Stimulated activated memory B cell treated with anti-CD40 and anti-IgM and Interleukin-4, amounts not matched to agents 10 μg/mL and 1 μg/mL and 100 μg/mL, for 72 hours (primary cell): ENCODE measurements at regions not wholly inside any gene's neighbourhood (a gene's known extent, or its start where the extent isn't known, plus 50 kb on each side); places are given as distances from the start of the nearest gene placed in this dataset.
"Not testable (repeated sequence)": the region's sequence is repeated elsewhere in the genome, so short reads cannot be mapped to it uniquely, and the experiment has no call there.

ENCODE experiments used
- ATAC-seq: fragments of 150-1000 bp; cut with Tn5 transposase; 2 replicates; pipeline ENCODE4 v1.10.0; 2021
- H3K27ac Mint-ChIP-seq: one replicate; pipeline ENCODE4 v1.8.0; 2022; ENCODE audit warnings: mild to moderate bottlenecking, mixed read lengths
- H3K27me3 Mint-ChIP-seq: one replicate; pipeline ENCODE4 v1.8.0; 2022; ENCODE audit warnings: mixed read lengths
- H3K36me3 Mint-ChIP-seq: one replicate; pipeline ENCODE4 v1.8.0; 2022; ENCODE audit warnings: mixed read lengths
- H3K4me1 Mint-ChIP-seq: one replicate; pipeline ENCODE4 v1.8.0; 2022; ENCODE audit warnings: mixed read lengths
- H3K4me3 Mint-ChIP-seq: one replicate; pipeline ENCODE4 v1.8.0; 2022; ENCODE audit warnings: mild to moderate bottlenecking, moderate library complexity, mixed read lengths
- H3K9me3 Mint-ChIP-seq: one replicate; pipeline ENCODE4 v1.8.0; 2022; ENCODE audit warnings: mixed read lengths

DNA sequence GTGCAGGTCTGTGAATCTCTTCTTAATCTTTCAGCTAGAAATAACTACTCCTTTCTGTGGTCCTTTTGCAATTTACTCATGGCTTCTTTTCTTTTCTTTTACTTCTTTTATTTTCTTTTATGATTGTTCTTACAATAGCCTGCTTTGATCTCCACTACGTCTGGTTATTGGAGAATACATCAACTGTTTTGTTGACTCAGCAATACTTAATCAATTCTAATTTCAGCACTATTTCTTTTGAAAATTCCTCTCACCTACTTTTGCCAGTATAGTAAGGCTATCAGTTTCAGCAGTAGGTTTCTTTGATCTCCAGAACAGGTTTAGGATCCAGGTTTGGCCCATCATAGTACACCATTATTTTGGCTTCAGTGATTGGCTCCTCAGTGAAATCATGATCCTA is 111.8 kb upstream of the DPP10 start:
- H3K9me3 Mint-ChIP-seq: no peaks in the 10 kb centered on the region
- H3K4me1 Mint-ChIP-seq: no peaks in the 10 kb centered on the region
- H3K27me3 Mint-ChIP-seq: peaks cover 28% of the 10 kb centered on the region
- no peak overlapping the region for H3K4me3 Mint-ChIP-seq
- ATAC-seq: no peak
- no peaks in the 10 kb centered on the region for H3K36me3 Mint-ChIP-seq
- H3K27ac Mint-ChIP-seq: no peak overlapping the region

DNA sequence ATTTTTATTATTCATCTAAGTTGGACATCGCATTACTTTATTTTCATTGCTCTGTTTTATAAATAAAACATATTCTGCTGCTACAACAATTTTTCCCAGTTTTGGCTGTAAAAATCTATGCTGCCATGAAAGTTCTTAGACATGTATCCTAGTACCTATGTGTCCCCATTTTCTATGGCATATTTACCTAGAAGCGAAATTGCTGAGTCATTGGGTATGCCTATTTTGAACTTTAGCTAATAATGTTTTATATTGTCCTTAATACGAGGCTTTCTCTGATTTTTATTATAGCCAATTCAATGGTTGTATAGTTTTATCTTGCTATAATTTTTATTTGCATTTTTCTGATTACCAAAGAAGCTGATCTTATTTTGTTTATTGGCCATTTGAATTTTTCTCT is 110.5 kb upstream of the DPP10 start:
- no peaks in the 10 kb centered on the region for H3K36me3 Mint-ChIP-seq
- H3K4me1 Mint-ChIP-seq: no peaks in the 10 kb centered on the region

DNA sequence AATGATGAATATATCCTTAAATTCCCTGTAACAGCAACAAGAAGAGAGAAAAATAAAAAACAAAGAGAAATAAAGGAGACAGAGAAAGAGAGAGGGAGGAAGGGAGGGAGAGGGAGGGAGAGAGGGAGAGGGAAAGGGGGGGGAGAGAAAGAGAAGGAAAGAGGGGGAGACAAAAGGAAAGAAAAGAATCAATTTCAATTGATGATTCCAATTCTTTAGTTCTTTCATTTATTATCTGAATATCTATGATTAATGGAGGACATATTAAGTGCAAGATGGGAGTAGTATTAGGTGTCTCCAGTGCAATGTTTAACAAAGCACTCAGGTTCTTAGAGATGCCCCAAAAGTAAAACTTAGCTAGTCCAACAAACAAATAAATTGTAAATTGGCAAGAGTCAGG is 97.2 kb upstream of the DPP10 start:
- Mint-ChIP-seq H3K4me3 (no peak overlapping the region), H3K27me3 (peaks cover 23% of the 10 kb centered on the region), H3K4me1 (no peaks in the 10 kb centered on the region), H3K27ac (no peak overlapping the region), H3K36me3 (no peaks in the 10 kb centered on the region), H3K9me3 (no peaks in the 10 kb centered on the region)
- no peak for ATAC-seq

More for the DNA sequence above, 110.5 kb upstream of the DPP10 start:
- Mint-ChIP-seq H3K27ac (no peak overlapping the region), H3K9me3 (no peaks in the 10 kb centered on the region), H3K27me3 (peaks cover 41% of the 10 kb centered on the region), H3K4me3 (no peak overlapping the region)
- ATAC-seq: no peak

DNA sequence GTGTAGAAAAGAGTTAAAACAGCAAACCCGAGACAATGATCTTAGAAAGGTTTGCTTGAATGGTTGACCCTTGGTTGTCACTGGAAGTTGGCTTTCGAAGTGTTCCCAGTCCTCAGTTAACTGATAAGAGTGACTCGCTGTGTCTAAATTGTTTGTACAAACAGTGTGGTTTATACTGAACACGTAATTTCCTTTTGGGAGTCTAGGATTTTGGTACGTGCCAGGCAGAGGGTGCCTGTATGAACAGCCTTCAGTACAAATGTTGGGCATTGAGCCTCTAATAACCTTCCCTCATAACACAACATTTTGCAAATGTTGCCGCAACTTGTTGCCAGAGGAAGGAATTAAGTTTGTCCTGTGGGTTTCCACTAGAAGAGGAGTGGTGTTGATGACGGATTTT is 95.8 kb upstream of the DPP10 start:
- Mint-ChIP-seq H3K4me1 (no peaks in the 10 kb centered on the region), H3K27ac (no peak overlapping the region), H3K27me3 (peaks cover 23% of the 10 kb centered on the region), H3K36me3 (no peaks in the 10 kb centered on the region), H3K9me3 (peaks cover 5% of the 10 kb centered on the region), H3K4me3 (no peak overlapping the region)
- ATAC-seq: no peak

DNA sequence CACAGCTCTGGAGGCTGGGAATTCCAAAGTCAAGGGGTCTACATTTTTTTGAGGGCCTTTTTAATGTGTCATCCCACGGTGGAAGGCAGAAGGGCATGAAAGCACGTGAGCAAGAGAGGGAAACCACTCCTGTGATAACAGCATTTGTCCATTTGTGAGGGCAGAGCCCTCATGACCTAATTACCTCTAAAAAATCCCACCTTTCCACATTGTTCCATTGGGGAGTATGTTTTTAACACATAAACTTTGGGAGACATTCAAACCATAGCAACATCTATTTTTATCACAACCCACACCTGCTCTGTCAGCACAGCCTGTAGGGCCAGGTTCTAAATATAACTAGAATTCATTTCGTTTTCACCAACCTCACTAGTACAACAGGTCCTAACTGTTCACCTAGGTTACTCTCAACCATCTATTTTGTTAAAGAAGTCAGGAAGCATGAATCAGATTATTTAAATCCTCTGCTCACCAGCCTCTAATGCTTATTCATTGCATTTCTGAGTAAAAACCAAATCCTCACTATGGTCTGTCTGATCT is 92.2 kb upstream of the DPP10 start:
- Mint-ChIP-seq H3K27me3 (peaks cover 3% of the 10 kb centered on the region), H3K9me3 (peaks cover 5% of the 10 kb centered on the region), H3K27ac (no peak overlapping the region), H3K4me3 (no peak overlapping the region), H3K4me1 (no peaks in the 10 kb centered on the region), H3K36me3 (no peaks in the 10 kb centered on the region)
- no peak for ATAC-seq

DNA sequence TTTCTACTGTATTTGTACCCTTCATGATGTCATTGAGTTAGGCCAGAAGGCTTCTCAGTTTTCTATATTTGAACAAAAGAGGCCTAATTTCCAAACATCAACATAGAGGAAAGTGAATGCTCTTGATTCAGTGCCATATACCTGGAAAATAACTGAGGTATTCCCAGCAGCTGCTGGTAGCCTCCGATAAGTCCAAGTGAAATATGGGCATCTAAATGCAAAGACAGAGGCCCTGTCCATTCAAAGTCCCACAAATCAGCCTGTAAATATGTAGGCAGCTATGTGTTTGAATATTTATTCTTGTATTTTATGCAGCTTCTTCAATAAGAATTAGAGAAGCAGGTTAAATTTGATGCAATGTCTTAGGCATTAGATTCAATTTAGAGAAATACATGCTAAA is 89.5 kb upstream of the DPP10 start:
- no peaks in the 10 kb centered on the region for H3K4me1 Mint-ChIP-seq
- H3K27ac Mint-ChIP-seq: no peak overlapping the region
- H3K9me3 Mint-ChIP-seq: peaks cover 5% of the 10 kb centered on the region
- no peak for ATAC-seq
- no peaks in the 10 kb centered on the region for H3K27me3 Mint-ChIP-seq
- no peaks in the 10 kb centered on the region for H3K36me3 Mint-ChIP-seq
- H3K4me3 Mint-ChIP-seq: no peak overlapping the region

DNA sequence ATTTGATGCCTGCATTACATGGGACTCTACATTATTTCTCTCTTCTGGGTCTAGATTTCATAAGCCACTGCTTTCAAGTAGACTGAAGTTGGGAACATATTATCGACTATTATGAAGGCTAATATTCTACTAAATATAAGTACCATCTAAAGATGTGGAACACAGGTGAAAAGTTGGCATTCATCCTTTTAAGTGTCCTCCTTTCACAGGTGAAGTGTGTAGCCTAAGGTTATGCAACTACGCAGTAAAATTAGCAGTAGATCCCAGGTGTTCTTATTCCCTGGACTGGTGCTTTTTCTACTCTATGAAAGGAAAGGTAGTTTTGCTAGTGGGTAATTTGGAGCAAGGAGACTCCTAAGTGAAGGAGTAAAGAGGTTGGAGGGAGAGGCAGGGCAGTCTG is 88.2 kb upstream of the DPP10 start:
- Mint-ChIP-seq H3K36me3 (no peaks in the 10 kb centered on the region), H3K27me3 (no peaks in the 10 kb centered on the region), H3K27ac (no peak overlapping the region), H3K4me1 (no peaks in the 10 kb centered on the region), H3K4me3 (no peak overlapping the region), H3K9me3 (peaks cover 5% of the 10 kb centered on the region)
- no peak for ATAC-seq

DNA sequence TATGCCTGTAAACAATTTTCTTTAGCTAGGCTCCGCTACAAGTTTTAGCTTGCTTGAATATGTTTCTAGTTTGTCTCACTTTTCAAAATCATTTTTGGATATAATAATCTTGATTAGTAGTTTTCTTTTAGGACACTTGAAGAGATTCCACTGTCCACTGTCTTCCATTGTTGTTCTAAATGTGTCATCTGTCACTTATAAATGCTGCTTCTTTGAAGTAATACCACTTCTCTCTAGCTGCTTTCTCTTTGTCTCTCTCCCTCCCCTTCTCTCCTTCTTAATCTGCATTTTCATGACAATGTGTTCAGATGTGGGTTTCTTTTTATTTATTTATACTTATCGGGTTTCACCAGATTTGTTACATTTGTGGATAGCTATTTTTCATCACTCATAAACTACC is 73.7 kb upstream of the DPP10 start:
- Mint-ChIP-seq H3K4me3 (no peak overlapping the region), H3K27me3 (no peaks in the 10 kb centered on the region), H3K27ac (no peak overlapping the region), H3K4me1 (no peaks in the 10 kb centered on the region), H3K36me3 (peaks cover 5% of the 10 kb centered on the region), H3K9me3 (peaks cover 21% of the 10 kb centered on the region)
- no peak for ATAC-seq

DNA sequence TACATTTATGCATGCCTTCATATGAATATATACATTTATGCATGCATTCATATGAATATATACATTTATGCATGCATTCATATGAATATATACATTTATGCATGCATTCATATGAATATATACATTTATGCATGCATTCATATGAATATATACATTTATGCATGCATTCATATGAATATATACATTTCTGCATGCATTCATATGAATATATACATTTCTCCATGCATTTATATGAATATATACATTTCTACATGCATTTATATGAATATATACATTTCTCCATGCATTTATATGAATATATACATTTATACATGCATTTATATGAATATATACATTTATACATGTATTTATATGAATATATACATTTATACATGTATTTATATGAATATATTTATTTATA is 70.7 kb upstream of the DPP10 start:
- not testable (repeated sequence) for H3K27ac Mint-ChIP-seq, H3K4me3 Mint-ChIP-seq, ATAC-seq, H3K4me1 Mint-ChIP-seq, H3K27me3 Mint-ChIP-seq, H3K36me3 Mint-ChIP-seq
- H3K9me3 Mint-ChIP-seq: peaks cover 18% of the 10 kb centered on the region

DNA sequence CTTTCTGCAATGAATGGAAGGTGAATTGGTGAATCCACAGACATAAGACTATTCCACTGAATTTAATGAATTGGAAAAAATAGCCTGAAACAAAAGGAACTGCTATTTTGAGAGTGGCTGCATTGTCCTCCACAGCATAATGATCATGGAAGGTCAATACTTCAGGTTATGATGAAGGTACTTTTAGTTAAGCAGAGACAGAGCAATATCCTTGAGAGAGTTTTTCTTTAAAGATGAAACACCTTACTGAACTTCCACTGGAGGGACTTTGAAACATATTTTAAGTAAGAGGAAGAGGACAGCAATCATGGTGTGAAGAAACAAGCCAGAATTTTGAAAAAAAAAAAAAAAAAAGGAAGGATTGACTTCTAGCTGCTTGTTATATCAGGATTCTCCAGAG is 68.8 kb upstream of the DPP10 start:
- H3K36me3 Mint-ChIP-seq: peaks cover 5% of the 10 kb centered on the region
- H3K4me1 Mint-ChIP-seq: no peaks in the 10 kb centered on the region
- no peaks in the 10 kb centered on the region for H3K27me3 Mint-ChIP-seq
- no peak for ATAC-seq
- no peak overlapping the region for H3K4me3 Mint-ChIP-seq
- no peak overlapping the region for H3K27ac Mint-ChIP-seq
- H3K9me3 Mint-ChIP-seq: peaks cover 13% of the 10 kb centered on the region

DNA sequence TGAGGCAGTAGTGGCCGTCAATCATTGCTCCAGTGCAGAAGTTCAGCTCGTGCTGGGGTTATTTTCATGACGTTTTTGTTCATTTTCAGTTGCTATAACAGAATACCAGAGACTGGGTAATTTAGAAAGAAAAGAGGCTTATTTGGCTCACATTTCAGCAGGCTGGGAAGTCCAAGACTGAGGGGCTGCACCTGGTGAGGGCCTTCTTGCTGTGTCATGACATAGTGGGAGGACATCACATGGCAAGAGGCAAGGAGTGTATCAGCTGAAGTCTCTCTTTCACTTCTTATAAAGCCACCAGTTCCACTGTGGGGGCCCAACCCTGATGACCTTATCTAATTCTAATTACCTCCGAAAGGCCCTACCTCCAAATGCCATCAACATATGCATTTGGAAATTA is 58.0 kb upstream of the DPP10 start:
- no peaks in the 10 kb centered on the region for H3K4me1 Mint-ChIP-seq
- no peaks in the 10 kb centered on the region for H3K27me3 Mint-ChIP-seq
- no peak for ATAC-seq

DNA sequence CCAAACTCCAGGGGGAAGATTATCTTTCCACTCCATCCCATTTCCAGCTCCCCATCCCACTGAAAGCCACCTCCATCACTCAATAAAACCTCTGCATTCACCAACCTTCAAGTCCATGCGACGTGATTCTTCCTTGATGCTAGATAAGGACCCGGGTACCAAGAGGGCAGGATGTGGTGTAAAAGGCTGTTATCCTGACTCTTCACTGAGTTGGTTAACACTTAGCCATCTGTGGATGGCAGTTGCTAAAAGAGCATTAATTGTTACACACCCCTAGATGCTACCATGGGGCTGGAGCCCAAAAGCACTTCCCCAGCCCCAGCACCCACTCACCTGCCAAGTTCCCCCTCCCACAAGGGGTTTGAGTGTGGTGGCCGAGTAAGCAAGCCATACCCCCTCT is 53.4 kb upstream of the DPP10 start:
- no peak for ATAC-seq
- no peaks in the 10 kb centered on the region for H3K27me3 Mint-ChIP-seq
- no peaks in the 10 kb centered on the region for H3K4me1 Mint-ChIP-seq
- no peaks in the 10 kb centered on the region for H3K36me3 Mint-ChIP-seq
- H3K9me3 Mint-ChIP-seq: peaks cover 2% of the 10 kb centered on the region
- no peak overlapping the region for H3K27ac Mint-ChIP-seq
- H3K4me3 Mint-ChIP-seq: no peak overlapping the region

More for the DNA sequence above, 58.0 kb upstream of the DPP10 start:
- no peak overlapping the region for H3K4me3 Mint-ChIP-seq
- no peak overlapping the region for H3K27ac Mint-ChIP-seq
- no peaks in the 10 kb centered on the region for H3K36me3 Mint-ChIP-seq
- peaks cover 4% of the 10 kb centered on the region for H3K9me3 Mint-ChIP-seq
